GM19438 (cell line): ENCODE measurements at regions not wholly inside any gene's neighbourhood (a gene's known extent, or its start where the extent isn't known, plus 50 kb on each side); places are given as distances from the start of the nearest gene placed in this dataset.
"Not testable (repeated sequence)": the region's sequence is repeated elsewhere in the genome, so short reads cannot be mapped to it uniquely, and the experiment has no call there.

Experiments used
- ATAC-seq: cut with Tn5 transposase; IDR thresholded peaks from one replicate; pipeline ENCODE4 v1.9.1; 2021; ENCODE audit warnings: low read depth; ENCODE audit not compliant: unreplicated experiment

DNA sequence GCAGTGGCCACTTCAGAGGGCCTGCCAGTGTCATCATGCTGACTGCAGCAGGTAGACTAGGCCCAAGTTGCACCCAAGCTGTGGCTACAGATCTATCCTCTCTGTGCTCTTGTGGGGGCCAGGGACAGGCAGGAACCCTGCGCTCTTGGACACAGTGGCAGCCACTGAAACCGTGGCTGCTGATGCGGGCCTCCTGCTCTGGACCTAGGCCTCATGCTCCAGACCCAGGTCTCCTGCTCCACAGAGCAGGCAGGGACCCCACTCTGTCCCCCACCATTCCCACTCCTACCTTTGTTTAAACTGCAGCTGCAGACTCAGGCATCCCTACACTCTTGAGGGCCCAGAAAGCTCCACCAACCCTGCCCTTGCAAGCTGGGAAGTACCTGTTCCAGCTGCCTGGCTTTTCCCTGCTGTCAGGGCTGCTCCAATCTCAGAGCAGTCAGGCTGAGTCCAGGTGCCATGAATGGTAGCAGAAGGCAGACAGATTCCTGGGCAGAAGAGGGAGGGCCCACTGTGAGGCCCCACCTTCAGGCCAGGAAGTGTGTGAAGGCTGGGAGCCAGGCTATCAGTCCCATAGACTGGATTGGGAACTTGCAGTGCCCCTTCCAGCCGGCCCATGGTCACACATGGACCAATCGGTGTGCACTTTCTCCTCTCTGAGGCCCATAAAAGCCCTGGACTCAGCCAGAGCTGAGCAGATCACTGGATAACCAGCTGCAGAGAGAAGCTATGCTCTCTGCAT lies 634.0 kb upstream of the SEMA3D start:
- no peak for ATAC-seq

DNA sequence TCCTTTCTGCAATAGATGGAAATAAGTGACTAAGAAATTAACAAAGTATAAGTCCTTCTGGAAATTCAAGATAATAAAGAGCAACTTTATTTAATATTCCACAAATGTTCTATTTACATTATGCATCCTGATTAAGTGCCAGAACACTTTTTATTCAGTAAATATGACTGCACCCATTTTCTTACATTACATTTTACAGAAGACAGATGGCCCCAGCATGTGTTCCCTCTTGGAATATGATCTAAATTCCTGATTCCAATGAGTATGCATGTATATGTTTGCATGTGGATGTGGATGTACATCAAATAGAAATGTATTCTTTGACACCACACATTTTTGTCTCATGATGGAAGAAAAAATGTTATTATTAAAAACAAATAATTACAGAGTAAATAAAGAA lies 628.7 kb upstream of the SEMA3D start:
- no peak for ATAC-seq

DNA sequence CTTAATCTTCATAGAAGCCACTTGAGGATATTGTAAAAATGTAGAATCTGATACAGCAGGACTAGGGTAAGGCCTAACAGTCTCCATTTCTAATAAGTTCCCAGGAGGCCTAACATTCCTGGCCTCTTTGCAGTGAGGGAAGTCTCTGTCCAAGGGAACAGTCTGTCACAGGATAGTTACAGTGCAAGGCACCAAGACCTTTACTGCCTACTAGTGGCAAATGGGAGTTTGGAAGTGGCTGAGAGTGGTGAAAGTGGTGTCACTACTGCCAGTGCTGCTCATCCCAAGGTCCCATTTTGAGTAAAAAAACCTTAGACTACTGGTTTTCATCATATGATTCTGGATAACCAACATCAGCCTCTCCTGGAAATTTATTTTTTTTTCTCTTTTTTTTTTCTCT lies 619.5 kb upstream of the SEMA3D start:
- ATAC-seq = no peak

DNA sequence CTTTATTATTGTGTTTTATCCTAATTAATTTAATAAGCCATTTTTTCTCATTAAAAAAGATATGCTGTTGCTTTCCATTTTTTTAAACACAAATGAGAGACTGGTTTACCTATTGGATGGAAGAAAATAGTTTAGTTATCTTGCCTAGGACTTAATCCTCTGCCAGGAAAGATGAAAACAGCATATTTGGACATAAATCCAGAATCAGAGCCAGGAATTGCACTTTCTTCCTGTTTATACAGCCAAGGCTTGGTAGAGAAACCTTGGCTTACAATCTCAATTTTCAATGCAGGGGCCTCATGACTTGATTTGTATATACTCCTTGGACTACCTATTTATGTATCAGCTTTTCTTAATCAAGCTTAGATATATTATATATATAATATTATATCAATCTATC lies 618.8 kb upstream of the SEMA3D start:
- no peak for ATAC-seq

DNA sequence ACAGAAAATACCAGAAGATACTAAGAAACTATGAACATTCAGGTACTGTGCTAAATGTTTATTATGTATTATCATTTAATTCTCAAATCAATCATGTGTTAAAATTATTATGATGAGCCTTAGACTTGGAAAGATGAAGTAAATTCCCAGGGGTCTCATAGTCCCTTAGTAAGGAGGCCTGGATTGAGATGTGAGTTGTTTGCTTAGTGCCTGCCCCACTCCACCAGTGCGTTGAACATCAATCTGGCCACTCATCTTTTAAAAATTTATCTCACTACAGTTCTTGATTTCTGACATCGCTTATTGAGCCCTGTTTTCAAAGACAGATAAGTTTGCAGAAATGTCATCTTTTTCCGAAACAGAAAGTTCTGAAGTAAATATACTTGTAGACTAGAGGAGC lies 618.4 kb upstream of the SEMA3D start:
- ATAC-seq = no peak

DNA sequence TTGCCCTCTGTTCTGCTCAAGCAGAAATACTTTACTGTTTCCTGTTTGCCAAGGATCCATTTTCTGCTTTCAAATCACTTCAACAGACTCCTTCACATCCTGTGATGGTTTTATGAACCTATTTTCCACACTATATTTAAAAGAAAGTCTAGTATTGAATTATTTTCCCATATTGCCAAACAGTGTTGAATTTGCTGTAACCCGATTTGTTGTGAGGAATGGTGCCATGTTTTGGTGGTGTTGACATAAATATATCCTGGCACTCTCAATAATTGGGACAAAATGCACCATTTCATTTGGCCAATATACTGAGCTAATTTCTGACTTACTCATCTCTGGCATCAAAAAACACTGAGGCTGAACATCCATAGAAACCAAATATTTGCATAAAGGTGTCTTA lies 615.4 kb upstream of the SEMA3D start:
- ATAC-seq = no peak

DNA sequence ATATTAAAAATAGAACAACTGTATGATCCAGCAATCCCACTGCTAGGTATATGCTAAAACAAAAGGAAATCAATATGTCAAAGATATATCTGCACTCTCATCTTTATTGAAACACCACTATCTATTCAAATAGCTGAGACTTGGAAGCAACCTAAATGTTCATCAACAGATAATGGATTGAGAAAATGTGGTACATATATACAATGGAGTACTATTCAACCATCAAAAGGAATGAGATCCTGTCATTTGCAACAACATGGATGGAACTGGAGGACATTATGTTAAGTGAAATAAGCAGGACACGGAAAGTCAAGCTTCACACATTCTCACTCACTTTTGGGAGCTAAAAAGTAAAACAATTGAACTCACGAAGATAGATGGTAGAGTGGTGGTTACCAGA lies 610.1 kb upstream of the SEMA3D start:
- no peak for ATAC-seq

DNA sequence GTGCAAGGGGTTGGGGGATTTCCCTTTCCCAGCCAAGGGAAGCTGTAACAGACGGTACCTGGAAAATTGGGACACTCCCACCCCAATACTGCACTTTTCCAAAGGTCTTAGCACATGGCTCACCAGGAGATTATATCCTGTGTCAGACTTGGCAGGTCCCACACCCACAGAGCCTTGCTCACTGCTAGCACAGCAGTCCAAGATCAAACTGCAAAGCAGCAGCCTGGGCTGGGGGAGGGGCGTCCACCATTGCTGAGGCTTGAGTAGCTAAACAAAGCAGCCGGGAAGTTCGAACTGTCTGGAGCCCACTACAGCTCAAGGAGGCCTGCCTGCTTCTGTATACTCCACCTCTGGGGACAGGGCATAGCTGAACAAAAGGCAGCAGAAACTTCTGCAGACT lies 604.2 kb upstream of the SEMA3D start:
- ATAC-seq = not testable (repeated sequence)

DNA sequence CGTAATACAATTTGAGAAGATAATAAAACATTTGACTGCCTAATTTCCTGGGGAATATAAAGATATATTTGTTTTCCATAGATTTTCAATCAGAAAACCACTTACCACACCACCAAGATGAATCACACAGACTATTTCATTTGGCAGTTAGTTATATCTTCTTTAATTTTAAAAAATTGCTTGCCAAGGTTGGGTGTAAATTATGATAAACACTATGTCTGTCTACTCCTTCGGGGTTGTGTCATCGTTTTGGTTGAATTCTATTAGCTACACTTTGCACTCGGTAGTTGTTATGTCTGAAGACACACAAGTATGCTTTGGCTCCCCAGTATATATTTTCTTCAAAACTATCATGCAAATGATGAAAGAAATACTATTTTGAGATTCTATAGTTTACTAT lies 594.8 kb upstream of the SEMA3D start:
- ATAC-seq = no peak

DNA sequence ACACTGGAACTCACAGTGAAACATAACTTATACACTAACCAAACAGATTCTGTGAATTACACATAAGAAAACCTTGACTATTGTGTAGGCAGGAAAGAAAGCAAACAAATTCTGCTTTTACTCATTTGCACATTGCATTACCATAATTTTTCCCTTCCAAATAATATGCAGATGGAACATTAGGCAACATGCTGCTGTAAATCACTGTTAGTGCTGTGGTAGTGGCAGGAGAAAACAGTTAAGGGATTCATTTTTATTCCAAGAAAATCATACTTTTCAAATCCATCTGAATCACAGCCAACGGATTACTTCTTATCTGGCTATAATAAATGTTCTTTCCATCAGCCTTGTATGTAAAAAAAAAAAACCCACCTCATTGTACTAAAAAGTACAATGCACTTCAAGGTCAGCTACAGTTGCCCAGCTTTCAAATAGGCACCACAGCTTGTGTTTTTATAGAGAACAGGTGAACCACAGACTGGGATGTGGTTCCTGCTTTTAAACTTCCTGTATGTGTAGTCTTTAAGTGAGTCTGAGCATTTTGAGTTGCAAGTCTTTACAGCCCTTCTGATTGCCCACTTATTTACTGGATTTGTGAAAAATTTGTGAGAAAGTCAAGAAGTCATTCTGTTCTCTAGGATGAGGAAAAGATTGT lies 590.0 kb upstream of the SEMA3D start:
- no peak for ATAC-seq

DNA sequence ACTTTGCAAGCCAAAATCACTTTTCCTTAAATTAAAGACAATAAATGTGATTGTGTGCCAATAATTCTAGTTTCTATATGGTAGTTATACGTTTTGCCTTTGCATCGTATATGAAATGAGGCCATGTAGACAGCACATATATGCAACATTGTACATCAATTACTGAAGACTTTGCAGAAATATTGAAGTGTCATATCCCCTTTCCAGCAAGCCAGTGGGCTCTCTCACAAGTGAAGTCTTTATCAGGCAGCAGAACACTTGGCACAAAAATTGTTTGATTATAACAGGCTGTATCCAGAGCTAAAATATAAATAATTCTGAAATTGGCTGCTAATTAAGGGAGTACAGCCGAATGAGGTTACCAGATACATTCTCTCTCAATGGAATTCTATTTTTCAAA lies 588.6 kb upstream of the SEMA3D start:
- no peak for ATAC-seq

DNA sequence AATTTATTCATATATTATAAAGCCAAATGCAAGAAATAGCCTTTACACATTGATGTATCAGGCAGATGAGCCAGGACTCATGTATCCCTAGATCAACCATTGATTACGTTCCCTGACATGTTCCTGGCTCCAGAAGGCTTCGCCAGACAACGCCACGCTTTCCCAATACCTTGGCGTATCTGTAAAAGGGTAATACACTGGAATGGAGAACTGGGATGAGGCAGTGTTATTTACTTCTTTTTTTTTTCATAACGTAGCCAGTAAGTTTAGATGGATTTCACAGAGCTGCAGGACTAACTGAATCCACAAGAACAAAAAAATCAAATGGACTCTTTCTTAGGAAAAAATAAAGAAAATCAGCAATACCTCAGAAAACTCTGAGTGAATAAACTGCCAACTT lies 588.1 kb upstream of the SEMA3D start:
- no peak for ATAC-seq

DNA sequence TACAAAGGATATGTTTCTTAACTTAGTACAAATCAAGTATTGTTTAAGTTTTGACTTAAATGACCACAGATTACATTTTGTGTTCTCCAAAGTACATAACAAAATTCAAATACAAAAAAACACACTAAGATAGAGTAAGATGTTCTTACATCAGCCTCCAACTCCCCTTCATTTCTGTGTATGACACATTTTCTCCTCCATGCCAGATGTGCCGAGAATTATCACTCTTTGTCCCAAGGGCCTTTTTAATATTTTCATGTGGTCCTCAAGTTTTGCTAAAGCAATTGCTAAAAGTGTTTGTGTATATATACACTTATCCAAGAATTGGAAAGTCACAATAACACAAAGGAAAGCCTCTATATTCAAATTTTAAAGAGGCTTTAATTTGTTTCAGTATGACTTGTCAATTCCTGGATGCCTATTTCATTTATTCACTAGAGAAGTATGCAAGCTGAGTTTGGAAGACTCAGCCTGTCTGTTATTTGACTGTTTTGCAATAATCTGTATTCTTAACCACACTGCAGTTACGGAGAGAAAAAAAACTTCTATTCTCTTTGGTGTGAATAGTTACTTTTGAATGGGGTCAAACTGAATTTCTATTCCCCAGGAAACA lies 586.4 kb upstream of the SEMA3D start:
- no peak for ATAC-seq

DNA sequence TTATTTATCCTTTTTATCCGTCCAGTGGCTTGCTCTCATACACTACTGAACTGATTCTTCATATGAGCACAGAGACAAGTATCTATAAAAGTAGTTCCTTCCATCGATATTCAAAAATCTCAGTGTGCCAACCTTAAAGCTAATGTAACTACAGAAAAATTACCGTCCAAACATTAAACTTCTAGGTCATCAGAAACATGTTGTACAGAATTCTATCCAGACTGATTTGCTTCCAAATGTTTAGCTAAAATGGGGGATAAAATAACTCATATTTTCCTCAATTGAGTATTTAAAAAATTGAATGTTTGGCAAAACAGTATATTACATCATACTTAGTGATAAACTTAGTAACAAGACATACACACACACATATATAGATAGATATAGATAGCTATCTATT lies 584.7 kb upstream of the SEMA3D start:
- no peak for ATAC-seq

DNA sequence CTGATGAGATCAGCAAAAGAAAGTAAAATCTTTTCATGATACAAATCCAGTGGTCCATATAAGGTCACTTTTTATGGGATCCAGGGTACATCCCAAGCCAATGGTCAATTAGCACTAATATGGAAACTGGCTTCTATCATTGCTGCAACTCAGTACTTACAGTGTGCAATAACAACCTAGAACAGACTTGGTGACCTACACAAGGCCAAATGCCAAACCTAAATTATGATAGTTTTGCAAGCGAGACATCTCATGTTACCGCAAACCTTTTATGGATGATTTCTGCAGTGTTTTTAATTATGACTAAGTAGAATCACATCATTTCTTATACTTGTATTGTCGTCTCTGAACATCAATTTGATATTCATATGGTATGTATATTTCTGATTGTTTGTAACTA lies 583.5 kb upstream of the SEMA3D start:
- no peak for ATAC-seq

DNA sequence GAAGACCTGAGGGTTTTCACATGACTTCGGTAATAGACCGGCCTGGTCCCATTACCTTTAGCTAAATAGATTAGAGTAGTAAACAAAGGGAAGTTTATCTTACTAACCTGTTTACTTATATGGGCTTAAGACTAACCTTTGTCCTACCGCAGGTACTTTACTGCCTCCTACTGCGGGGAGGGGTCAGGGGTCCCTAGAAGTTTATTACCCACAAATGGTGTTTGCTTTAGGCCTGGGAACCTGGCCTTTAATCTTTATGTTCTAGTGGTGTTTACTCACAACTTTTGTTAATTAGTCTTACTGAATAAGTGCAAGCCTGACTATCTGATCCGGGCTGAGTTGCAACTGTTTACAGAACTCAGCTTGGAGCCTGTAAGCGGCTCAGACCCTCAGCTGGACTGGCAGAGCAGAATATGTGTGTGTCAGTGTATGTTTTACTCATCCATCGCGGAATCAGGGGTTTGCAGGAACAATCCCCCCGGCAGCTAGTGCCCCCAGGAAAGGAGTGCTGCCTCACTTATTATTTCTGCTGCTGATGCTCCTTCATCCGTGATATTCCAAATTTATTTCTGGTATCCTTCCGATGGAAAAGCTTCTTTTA lies 578.9 kb upstream of the SEMA3D start:
- no peak for ATAC-seq

DNA sequence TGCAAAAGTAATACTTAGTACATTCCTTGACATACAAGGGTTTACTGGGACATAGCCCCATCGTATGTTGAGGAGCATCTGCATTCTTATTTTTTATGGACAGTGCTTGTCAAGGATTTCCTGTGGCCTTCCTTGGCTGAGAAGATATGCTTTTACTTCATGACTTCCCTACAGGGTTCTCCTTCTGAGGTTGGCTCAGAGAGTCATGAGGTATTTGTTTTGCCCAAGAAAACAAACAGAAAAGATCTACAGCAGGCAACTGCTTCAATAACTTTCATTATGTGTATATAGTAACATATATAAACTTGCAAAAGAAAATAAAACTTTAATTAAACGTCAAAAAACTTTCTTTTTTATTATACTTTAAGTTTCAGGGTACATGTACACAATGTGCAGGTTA lies 577.2 kb upstream of the SEMA3D start:
- no peak for ATAC-seq

DNA sequence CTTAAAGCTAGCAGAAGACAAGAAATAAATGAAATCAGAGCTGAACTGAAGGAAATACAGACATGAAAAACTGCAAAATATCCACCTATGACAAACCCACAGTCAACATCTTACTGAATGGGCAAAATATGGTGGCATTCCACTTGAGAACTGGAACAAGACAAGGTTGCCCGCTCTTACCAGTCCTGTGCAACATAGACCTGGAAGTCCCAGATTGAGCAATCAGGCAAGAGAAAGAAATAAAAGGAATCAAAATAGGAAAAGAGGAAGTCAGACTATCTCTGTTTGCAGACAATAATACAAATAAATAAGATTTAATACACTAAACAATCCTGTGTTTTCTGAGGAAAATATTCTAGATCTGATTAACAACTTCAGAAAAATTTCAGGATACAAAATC lies 570.5 kb upstream of the SEMA3D start:
- ATAC-seq = no peak

DNA sequence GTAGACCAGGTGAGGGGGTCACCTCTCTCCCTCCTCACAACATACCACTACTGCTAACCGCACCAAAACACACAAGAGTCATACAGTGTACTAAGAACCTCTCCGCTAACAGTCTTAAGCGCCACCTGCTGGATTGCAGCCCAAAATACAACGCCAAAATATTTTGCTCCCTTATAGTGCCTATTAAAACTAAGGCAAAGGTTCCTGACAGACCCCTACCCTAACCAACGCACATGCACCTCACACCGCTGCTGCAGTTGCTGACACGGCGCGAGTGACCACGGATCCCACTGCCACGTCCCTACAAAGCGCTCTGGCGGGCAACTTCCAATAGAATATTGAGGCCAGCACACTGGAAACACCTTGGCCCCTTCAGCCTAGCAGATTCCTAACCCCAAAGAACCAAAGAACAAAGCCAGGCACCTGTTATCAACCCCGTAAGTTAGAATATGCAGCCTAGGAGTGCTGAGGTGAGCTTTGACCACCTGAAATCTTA lies 563.6 kb upstream of the SEMA3D start:
- ATAC-seq = peak; percentile 82

DNA sequence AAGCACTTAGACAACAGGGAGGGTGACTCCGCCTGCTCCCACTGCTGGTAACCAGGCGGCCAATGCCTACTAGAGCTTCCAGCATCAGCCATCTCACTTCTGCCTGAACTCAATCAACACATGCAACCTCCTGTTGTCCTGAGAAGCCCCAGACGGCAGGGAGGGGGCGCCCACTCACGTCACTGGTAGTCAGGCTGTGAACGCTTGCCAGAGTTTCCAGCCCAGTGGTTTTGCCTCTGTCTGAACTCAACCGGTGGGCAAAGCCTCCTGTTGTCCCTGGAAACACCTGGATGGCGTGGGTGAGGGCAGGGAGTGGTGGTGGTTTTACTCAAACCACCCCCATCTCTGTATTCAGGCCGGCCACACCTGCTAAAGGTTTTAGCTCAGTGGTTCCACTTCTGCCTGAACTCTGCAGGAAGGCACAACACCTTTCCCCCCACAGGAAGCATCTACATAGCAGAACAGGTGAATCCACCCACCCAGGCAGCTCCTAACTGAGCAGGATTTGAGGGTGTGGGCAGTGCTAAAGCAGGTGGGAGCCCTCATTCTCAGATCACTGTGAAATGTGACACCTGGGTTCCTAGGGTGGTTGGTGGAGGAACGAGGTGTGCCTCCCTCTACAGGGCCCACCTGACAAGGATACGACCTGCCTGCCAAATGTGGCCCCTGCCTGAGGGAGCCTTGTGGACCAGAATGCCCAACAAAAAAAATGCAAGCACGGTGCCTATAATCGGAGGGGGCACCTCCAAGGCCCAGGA lies 563.0 kb upstream of the SEMA3D start:
- peak; percentile 20 for ATAC-seq

DNA sequence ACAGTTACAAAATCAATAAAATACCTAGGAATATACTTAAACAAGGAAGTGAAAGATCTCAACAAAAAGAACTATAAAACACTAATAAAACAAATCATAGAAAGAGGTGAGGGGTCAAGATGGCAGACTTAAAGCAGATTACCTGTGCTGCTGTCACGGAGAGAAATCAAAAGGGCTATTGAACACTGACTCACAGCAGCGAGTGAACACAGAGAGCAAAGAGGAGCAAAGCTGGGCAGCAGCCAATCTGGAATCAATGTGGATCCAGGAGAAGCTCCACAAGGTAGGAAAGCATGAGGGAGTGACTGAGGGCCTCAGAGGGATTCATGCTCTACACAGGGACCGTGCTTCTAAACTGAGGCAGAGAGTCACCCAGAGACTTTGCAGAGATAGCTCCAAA lies 562.0 kb upstream of the SEMA3D start:
- no peak for ATAC-seq
